NCI-H226 (cell line): ENCODE measurements at regions not wholly inside any gene's neighbourhood (a gene's known extent, or its start where the extent isn't known, plus 50 kb on each side); places are given as distances from the start of the nearest gene placed in this dataset.

Source experiments
- DNase-seq: peaks from one replicate; pipeline ENCODE4 v3.0.0-alpha.2; 2015

GRCh38 chr16:85534536-85535351 lies 78.4 kb upstream of the GSE1 start:
- DNase-seq = no peak

- no peak for DNase-seq
Observed at GRCh38 chr16:85535352-85536072, 77.6 kb upstream of the GSE1 start.

GRCh38 chr16:85536073-85536410 lies 77.1 kb upstream of the GSE1 start:
- DNase-seq = no peak

GRCh38 chr16:85536411-85537330 lies 76.5 kb upstream of the GSE1 start:
- DNase-seq = no peak

- no peak for DNase-seq
Observed at GRCh38 chr16:85537331-85537788, 75.8 kb upstream of the GSE1 start.

GRCh38 chr16:85537795-85538401 lies 75.2 kb upstream of the GSE1 start:
- DNase-seq = no peak

GRCh38 chr16:85539084-85539483 lies 74.0 kb upstream of the GSE1 start:
- DNase-seq = no peak

GRCh38 chr16:85539629-85540291 lies 73.4 kb upstream of the GSE1 start:
- DNase-seq = no peak

- DNase-seq = no peak
Observed at GRCh38 chr16:85541181-85541580, 71.9 kb upstream of the GSE1 start.

- DNase-seq = no peak
Observed at GRCh38 chr16:85541619-85541979, 71.5 kb upstream of the GSE1 start.

GRCh38 chr16:85541980-85542900 lies 70.9 kb upstream of the GSE1 start:
- DNase-seq = no peak

- no peak for DNase-seq
Observed at GRCh38 chr16:85543536-85543935, 69.6 kb upstream of the GSE1 start.

GRCh38 chr16:85544016-85544415 lies 69.1 kb upstream of the GSE1 start:
- no peak for DNase-seq

GRCh38 chr16:85544668-85545067 lies 68.5 kb upstream of the GSE1 start:
- DNase-seq = no peak

GRCh38 chr16:85545227-85545818 lies 67.8 kb upstream of the GSE1 start:
- DNase-seq = no peak

- DNase-seq = no peak
Observed at GRCh38 chr16:85546585-85547447, 66.3 kb upstream of the GSE1 start.

GRCh38 chr16:85548375-85548774 lies 64.7 kb upstream of the GSE1 start:
- no peak for DNase-seq

GRCh38 chr16:85549766-85550421 lies 63.2 kb upstream of the GSE1 start:
- no peak for DNase-seq

GRCh38 chr16:85550422-85550864 lies 62.7 kb upstream of the GSE1 start:
- DNase-seq = no peak
